ENCODE measurements at regions not wholly inside any gene's neighbourhood (a gene's known extent, or its start where the extent isn't known, plus 50 kb on each side); places are given as distances from the start of the nearest gene placed in this dataset.

GRCh38 chr14:84519836-84520235, 1010.1 kb upstream of the FLRT2 start:
- H3K4me3 Mint-ChIP-seq: no peak overlapping the region
- no peak overlapping the region for H3K27ac Mint-ChIP-seq
- no peaks in the 10 kb centered on the region for H3K36me3 Mint-ChIP-seq (ENCODE audit: low read depth)
- no peak for TF ChIP-seq CTCF (IDR thresholded peaks at IDR 0.05; ENCODE audit: unreplicated experiment in 3 of 3)
- H3K4me1 Mint-ChIP-seq: no peaks in the 10 kb centered on the region
- H3K27me3 Mint-ChIP-seq (ENCODE audit: low read depth): no peaks in the 10 kb centered on the region
- H3K9me3 Mint-ChIP-seq: peaks cover 6% of the 10 kb centered on the region

- H3K36me3 Mint-ChIP-seq (ENCODE audit: low read depth): no peaks in the 10 kb centered on the region
- no peaks in the 10 kb centered on the region for H3K27me3 Mint-ChIP-seq (ENCODE audit: low read depth)
- no peaks in the 10 kb centered on the region for H3K4me1 Mint-ChIP-seq
- no peak overlapping the region for H3K27ac Mint-ChIP-seq
- no peak overlapping the region for H3K4me3 Mint-ChIP-seq
- no peak for TF ChIP-seq CTCF (IDR thresholded peaks at IDR 0.05; ENCODE audit: unreplicated experiment in 3 of 3)
- H3K9me3 Mint-ChIP-seq: peaks cover 2% of the 10 kb centered on the region
Observed at GRCh38 chr14:84520711-84521338, 1009.1 kb upstream of the FLRT2 start.

GRCh38 chr14:84523746-84524145, 1006.2 kb upstream of the FLRT2 start:
- TF ChIP-seq CTCF (IDR thresholded peaks at IDR 0.05; ENCODE audit: unreplicated experiment in 3 of 3): no peak
- no peaks in the 10 kb centered on the region for H3K4me1 Mint-ChIP-seq
- no peaks in the 10 kb centered on the region for H3K9me3 Mint-ChIP-seq
- no peaks in the 10 kb centered on the region for H3K27me3 Mint-ChIP-seq (ENCODE audit: low read depth)
- no peak overlapping the region for H3K4me3 Mint-ChIP-seq
- H3K36me3 Mint-ChIP-seq (ENCODE audit: low read depth): no peaks in the 10 kb centered on the region
- no peak overlapping the region for H3K27ac Mint-ChIP-seq

GRCh38 chr14:84527706-84528105, 1002.2 kb upstream of the FLRT2 start:
- TF ChIP-seq CTCF (IDR thresholded peaks at IDR 0.05; ENCODE audit: unreplicated experiment in 3 of 3): no peak
- Mint-ChIP-seq H3K27me3 (ENCODE audit: low read depth) (no peaks in the 10 kb centered on the region), H3K4me1 (no peaks in the 10 kb centered on the region), H3K36me3 (ENCODE audit: low read depth) (no peaks in the 10 kb centered on the region), H3K27ac (no peak overlapping the region), H3K4me3 (no peak overlapping the region), H3K9me3 (no peaks in the 10 kb centered on the region)

GRCh38 chr14:84532016-84532415, 997.9 kb upstream of the FLRT2 start:
- H3K27ac Mint-ChIP-seq: no peak overlapping the region
- no peaks in the 10 kb centered on the region for H3K27me3 Mint-ChIP-seq (ENCODE audit: low read depth)
- H3K36me3 Mint-ChIP-seq (ENCODE audit: low read depth): no peaks in the 10 kb centered on the region
- TF ChIP-seq CTCF (IDR thresholded peaks at IDR 0.05; ENCODE audit: unreplicated experiment in 3 of 3): no peak
- no peak overlapping the region for H3K4me3 Mint-ChIP-seq
- H3K4me1 Mint-ChIP-seq: no peaks in the 10 kb centered on the region
- no peaks in the 10 kb centered on the region for H3K9me3 Mint-ChIP-seq

GRCh38 chr14:84533181-84533725, 996.7 kb upstream of the FLRT2 start:
- Mint-ChIP-seq H3K36me3 (ENCODE audit: low read depth) (no peaks in the 10 kb centered on the region), H3K27ac (no peak overlapping the region), H3K9me3 (no peaks in the 10 kb centered on the region), H3K27me3 (ENCODE audit: low read depth) (no peaks in the 10 kb centered on the region), H3K4me1 (no peaks in the 10 kb centered on the region), H3K4me3 (no peak overlapping the region)
- TF ChIP-seq CTCF (IDR thresholded peaks at IDR 0.05; ENCODE audit: unreplicated experiment in 3 of 3): no peak
